ENCODE measurements at regions not wholly inside any gene's neighbourhood (a gene's known extent, or its start where the extent isn't known, plus 50 kb on each side); places are given as distances from the start of the nearest gene placed in this dataset.

DNA sequence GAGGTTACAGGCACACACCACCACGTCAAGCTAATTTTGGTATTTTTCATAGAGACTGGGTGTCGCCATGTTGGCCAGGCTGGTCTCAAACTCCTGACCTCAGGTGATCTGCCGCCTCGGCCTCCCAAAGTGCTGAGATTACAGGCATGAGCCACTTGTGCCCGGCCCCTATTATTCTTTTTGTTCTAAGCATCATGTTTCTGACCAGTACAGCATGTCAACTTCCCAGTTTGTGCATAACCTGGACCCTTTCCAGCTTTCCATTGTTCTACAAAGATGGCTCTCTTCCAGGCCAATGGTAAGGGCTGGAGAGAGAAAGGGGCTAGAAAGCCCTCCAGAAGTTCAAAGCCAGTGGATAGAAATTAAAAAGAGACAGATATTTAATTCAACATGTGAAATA, 91.3 kb upstream of the TNFAIP3 start:
- H3K36me3 ChIP-seq (ENCODE audit: control insufficient read depth in 4 of 4, insufficient read depth in 3 of 4, low read depth in 1 of 4, low read length in 3 of 4), result no peaks in the 10 kb centered on the region
- H3K27ac ChIP-seq (ENCODE audit: low read depth in 1 of 2, low read length in 2 of 2), result no peak overlapping the region
- DNase-seq (ENCODE audit: low spot score), result no peak
- no peaks in the 10 kb centered on the region for H3K4me1 ChIP-seq (ENCODE audit: control insufficient read depth in 4 of 4, insufficient read depth in 4 of 4, low read length in 3 of 4)
- TF ChIP-seq, protein P1, sequence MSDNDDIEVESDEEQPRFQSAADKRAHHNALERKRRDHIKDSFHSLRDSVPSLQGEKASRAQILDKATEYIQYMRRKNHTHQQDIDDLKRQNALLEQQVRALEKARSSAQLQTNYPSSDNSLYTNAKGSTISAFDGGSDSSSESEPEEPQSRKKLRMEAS (IDR thresholded peaks at IDR 0.05), result no peak
- no peak for TF ChIP-seq GABPA (IDR thresholded peaks at IDR 0.05 in 1 of 2, conservative IDR thresholded peaks at IDR 0.05 in 1 of 2)
- TF ChIP-seq EGR1 (IDR thresholded peaks at IDR 0.05; ENCODE audit: low read depth in 2 of 2), result no peak
- TF ChIP-seq YY1 (IDR thresholded peaks at IDR 0.05), result no peak
- TF ChIP-seq, protein P2, sequence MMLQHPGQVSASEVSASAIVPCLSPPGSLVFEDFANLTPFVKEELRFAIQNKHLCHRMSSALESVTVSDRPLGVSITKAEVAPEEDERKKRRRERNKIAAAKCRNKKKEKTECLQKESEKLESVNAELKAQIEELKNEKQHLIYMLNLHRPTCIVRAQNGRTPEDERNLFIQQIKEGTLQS (IDR thresholded peaks at IDR 0.05), result no peak
- no peak for TF ChIP-seq FOXA1 (IDR thresholded peaks at IDR 0.05)
- TF ChIP-seq HNF4G (IDR thresholded peaks at IDR 0.05), result no peak
- no peak for TF ChIP-seq TAF1 (conservative IDR thresholded peaks at IDR 0.05)
- TF ChIP-seq SP1 (IDR thresholded peaks at IDR 0.05), result no peak
- TF ChIP-seq JUND (IDR thresholded peaks at IDR 0.05), result no peak
- no peak for TF ChIP-seq HNF4A (conservative IDR thresholded peaks at IDR 0.05)
- TF ChIP-seq RAD21 (IDR thresholded peaks at IDR 0.05), result no peak
- TF ChIP-seq, protein P3, sequence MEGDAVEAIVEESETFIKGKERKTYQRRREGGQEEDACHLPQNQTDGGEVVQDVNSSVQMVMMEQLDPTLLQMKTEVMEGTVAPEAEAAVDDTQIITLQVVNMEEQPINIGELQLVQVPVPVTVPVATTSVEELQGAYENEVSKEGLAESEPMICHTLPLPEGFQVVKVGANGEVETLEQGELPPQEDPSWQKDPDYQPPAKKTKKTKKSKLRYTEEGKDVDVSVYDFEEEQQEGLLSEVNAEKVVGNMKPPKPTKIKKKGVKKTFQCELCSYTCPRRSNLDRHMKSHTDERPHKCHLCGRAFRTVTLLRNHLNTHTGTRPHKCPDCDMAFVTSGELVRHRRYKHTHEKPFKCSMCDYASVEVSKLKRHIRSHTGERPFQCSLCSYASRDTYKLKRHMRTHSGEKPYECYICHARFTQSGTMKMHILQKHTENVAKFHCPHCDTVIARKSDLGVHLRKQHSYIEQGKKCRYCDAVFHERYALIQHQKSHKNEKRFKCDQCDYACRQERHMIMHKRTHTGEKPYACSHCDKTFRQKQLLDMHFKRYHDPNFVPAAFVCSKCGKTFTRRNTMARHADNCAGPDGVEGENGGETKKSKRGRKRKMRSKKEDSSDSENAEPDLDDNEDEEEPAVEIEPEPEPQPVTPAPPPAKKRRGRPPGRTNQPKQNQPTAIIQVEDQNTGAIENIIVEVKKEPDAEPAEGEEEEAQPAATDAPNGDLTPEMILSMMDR (IDR thresholded peaks at IDR 0.05; ENCODE audit: low read depth, low read length, missing input control), result no peak
- TF ChIP-seq, protein P4, sequence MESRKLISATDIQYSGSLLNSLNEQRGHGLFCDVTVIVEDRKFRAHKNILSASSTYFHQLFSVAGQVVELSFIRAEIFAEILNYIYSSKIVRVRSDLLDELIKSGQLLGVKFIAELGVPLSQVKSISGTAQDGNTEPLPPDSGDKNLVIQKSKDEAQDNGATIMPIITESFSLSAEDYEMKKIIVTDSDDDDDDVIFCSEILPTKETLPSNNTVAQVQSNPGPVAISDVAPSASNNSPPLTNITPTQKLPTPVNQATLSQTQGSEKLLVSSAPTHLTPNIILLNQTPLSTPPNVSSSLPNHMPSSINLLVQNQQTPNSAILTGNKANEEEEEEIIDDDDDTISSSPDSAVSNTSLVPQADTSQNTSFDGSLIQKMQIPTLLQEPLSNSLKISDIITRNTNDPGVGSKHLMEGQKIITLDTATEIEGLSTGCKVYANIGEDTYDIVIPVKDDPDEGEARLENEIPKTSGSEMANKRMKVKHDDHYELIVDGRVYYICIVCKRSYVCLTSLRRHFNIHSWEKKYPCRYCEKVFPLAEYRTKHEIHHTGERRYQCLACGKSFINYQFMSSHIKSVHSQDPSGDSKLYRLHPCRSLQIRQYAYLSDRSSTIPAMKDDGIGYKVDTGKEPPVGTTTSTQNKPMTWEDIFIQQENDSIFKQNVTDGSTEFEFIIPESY (IDR thresholded peaks at IDR 0.05), result no peak
- TF ChIP-seq FOXA2 (IDR thresholded peaks at IDR 0.05), result no peak
- TF ChIP-seq RXRA (IDR thresholded peaks at IDR 0.05), result no peak
- TF ChIP-seq, protein P5, sequence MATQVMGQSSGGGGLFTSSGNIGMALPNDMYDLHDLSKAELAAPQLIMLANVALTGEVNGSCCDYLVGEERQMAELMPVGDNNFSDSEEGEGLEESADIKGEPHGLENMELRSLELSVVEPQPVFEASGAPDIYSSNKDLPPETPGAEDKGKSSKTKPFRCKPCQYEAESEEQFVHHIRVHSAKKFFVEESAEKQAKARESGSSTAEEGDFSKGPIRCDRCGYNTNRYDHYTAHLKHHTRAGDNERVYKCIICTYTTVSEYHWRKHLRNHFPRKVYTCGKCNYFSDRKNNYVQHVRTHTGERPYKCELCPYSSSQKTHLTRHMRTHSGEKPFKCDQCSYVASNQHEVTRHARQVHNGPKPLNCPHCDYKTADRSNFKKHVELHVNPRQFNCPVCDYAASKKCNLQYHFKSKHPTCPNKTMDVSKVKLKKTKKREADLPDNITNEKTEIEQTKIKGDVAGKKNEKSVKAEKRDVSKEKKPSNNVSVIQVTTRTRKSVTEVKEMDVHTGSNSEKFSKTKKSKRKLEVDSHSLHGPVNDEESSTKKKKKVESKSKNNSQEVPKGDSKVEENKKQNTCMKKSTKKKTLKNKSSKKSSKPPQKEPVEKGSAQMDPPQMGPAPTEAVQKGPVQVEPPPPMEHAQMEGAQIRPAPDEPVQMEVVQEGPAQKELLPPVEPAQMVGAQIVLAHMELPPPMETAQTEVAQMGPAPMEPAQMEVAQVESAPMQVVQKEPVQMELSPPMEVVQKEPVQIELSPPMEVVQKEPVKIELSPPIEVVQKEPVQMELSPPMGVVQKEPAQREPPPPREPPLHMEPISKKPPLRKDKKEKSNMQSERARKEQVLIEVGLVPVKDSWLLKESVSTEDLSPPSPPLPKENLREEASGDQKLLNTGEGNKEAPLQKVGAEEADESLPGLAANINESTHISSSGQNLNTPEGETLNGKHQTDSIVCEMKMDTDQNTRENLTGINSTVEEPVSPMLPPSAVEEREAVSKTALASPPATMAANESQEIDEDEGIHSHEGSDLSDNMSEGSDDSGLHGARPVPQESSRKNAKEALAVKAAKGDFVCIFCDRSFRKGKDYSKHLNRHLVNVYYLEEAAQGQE (IDR thresholded peaks at IDR 0.05), result no peak
- TF ChIP-seq NR2F2 (IDR thresholded peaks at IDR 0.05), result no peak
- WGBS, result 91% methylated on average over 5 of the region's 5 CpGs
- H3K4me3 ChIP-seq (ENCODE audit: low read depth in 1 of 3, low read length in 3 of 3), result no peak overlapping the region
- H3K9ac ChIP-seq (ENCODE audit: low read depth in 1 of 2, low read length in 2 of 2), result no peak overlapping the region
- H3K9me3 ChIP-seq (ENCODE audit: control insufficient read depth in 4 of 4, low read length in 3 of 4), result no peaks in the 10 kb centered on the region
- no peaks in the 10 kb centered on the region for H3K27me3 ChIP-seq (ENCODE audit: control insufficient read depth in 4 of 4, insufficient read depth in 4 of 4, low read length in 3 of 4)
